PC-3 (cell line): ENCODE measurements at regions not wholly inside any gene's neighbourhood (a gene's known extent, or its start where the extent isn't known, plus 50 kb on each side); places are given as distances from the start of the nearest gene placed in this dataset.

Source experiments
- ATAC-seq: fragments of 200-7000 bp; cut with Tn5 transposase; 2 replicates; pipeline ENCODE4 v1.9.1; 2020; ENCODE audit warnings: mild to moderate bottlenecking, moderate library complexity
- BruUV-seq: library from RNA; stranded (reverse); fragments of 400-500 nt; replicated peaks from 2 replicates; lab custom pipeline; 2021; lab: Mats Ljungman, UMichigan
- CTCF ChIA-PET: fragments of 300-600 bp; sonication (Branson Sonifier 250); formaldehyde crosslinking; loops from one replicate; lab custom pipeline; 2022; ENCODE audit warnings: antibody characterized with exemption; lab: Charles Lee
- POLR2A ChIA-PET: fragments of 300-600 bp; sonication (Branson Sonifier 250); formaldehyde crosslinking; loops from one replicate; lab custom pipeline; 2022; ENCODE audit warnings: antibody characterized with exemption; ENCODE audit not compliant: unreplicated experiment; lab: Charles Lee
- DNase-seq: peaks from one replicate; pipeline ENCODE4 v3.0.0-alpha.2; 2015
- H2AFZ ChIP-seq: fragments of 300-600 bp; sonication (generic); 2 replicates; pipeline ENCODE4 v1.6.0; 2016; ENCODE audit warnings: antibody characterized with exemption, low read length
- H3F3A ChIP-seq: fragments of 300-600 bp; sonication (generic); one replicate; pipeline ENCODE4 v1.6.0; 2017; ENCODE audit warnings: antibody characterized with exemption, low read length, control low read depth, mild to moderate bottlenecking; ENCODE audit not compliant: unreplicated experiment
- H3K27ac ChIP-seq: fragments of 300-600 bp; sonication (generic); 2 replicates; pipeline ENCODE4 v1.5.1; 2016; ENCODE audit warnings: mild to moderate bottlenecking, low read length
- H3K27me3 ChIP-seq: fragments of 300-600 bp; sonication (generic); 2 replicates; pipeline ENCODE4 v1.6.1; 2016; ENCODE audit warnings: low read length, mixed read lengths
- H3K36me3 ChIP-seq: fragments of 300-600 bp; sonication (generic); 2 replicates; pipeline ENCODE4 v1.6.1; 2016; ENCODE audit warnings: low read depth, mixed run types, low read length, mixed read lengths
- H3K4me1 ChIP-seq: fragments of 300-600 bp; sonication (generic); 2 replicates; pipeline ENCODE4 v1.5.1; 2016; ENCODE audit warnings: low read length; ENCODE audit not compliant: insufficient read depth
- H3K4me2 ChIP-seq: fragments of 300-600 bp; sonication (generic); 2 replicates; pipeline ENCODE4 v1.6.0; 2016; ENCODE audit warnings: low read length
- H3K4me3 ChIP-seq: fragments of 300-600 bp; sonication (generic); 2 replicates; pipeline ENCODE4 v1.5.1; 2016; ENCODE audit warnings: mild to moderate bottlenecking, low read length, mixed read lengths
- H3K79me2 ChIP-seq: fragments of 300-600 bp; sonication (generic); 2 replicates; pipeline ENCODE4 v1.6.1; 2017; ENCODE audit warnings: low read length, mixed read lengths
- H3K9ac ChIP-seq: fragments of 300-600 bp; sonication (generic); 2 replicates; pipeline ENCODE4 v1.6.0; 2016; ENCODE audit warnings: mild to moderate bottlenecking, low read length
- H3K9me2 ChIP-seq: fragments of 300-600 bp; sonication (generic); replicated peaks from 2 replicates; pipeline ENCODE4 v1.6.1; 2016; ENCODE audit warnings: mixed run types, low read length, mixed read lengths
- H3K9me3 ChIP-seq: fragments of 300-600 bp; sonication (generic); 2 replicates; pipeline ENCODE4 v1.6.1; 2016; ENCODE audit warnings: low read length, mixed read lengths
- H4K20me1 ChIP-seq: fragments of 300-600 bp; sonication (generic); 2 replicates; pipeline ENCODE4 v1.6.1; 2016; ENCODE audit warnings: low read length, mixed read lengths
- EZH2 ChIP-seq: fragments of 300-600 bp; sonication (generic); IDR thresholded peaks from one replicate; pipeline ENCODE4 v1.6.1; 2017; ENCODE audit warnings: antibody characterized with exemption, mild to moderate bottlenecking, low read length; ENCODE audit not compliant: unreplicated experiment
- EZH2phosphoT487 ChIP-seq: fragments of 300-600 bp; sonication (generic); IDR thresholded peaks from 2 replicates; pipeline ENCODE4 v1.6.1; 2018; ENCODE audit warnings: mild to moderate bottlenecking, antibody characterized with exemption, low read length, borderline replicate concordance
- intact Hi-C: fragments of 100-400 bp; cut with micrococcal nuclease; formaldehyde crosslinking; loops from 2 replicates; pipeline ENCODE4 v1.9.0; 2023
- TF ChIP-seq, protein P1 (sequence below): fragments of 300-600 bp; sonication (generic); conservative IDR thresholded peaks from 2 replicates; pipeline ENCODE4 v1.5.1; 2017; ENCODE audit warnings: antibody characterized with exemption, low read depth, mild to moderate bottlenecking, low read length

DNA sequence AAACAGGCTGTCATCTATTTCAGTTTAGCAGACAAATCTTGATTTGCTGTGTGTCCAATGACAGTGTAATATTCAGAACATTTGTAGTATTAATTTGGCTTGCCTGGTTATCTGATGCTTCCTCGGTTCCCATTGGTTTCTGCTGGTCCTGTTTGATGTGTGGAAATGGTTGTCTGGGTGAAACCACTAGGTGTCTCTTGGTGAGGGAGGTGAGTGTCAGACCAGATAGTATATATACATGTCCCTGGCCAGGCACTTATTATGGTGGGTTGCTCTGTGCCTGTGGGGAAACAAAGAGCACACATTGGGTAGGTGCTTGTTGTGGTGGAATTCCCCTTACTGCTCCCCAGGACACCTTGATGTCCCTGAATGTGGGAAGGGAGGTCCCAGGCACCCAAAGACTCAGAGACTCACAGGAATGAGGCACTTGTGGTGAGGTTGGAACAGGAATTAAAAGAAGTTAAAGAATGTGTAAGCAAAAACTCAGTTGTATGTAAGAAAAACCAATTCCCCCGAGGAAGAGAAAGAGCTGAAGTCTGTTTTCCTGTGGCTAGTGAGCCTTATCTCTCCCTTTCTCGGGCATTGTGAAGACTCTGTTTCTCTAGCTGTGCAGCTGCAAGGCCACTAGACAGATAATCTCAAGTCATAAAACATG is 1519.1 kb downstream of the BRINP3 start:
- H3K4me1 ChIP-seq = no peaks in the 10 kb centered on the region
- H3K27ac ChIP-seq = no peak overlapping the region
- no peaks in the 10 kb centered on the region for H3F3A ChIP-seq
- H3K36me3 ChIP-seq = no peaks in the 10 kb centered on the region
- no peak overlapping the region for H3K4me3 ChIP-seq
- H3K9me3 ChIP-seq = no peaks in the 10 kb centered on the region
- H3K4me2 ChIP-seq = no peak overlapping the region
- no peak for TF ChIP-seq EZH2
- TF ChIP-seq, protein P1, sequence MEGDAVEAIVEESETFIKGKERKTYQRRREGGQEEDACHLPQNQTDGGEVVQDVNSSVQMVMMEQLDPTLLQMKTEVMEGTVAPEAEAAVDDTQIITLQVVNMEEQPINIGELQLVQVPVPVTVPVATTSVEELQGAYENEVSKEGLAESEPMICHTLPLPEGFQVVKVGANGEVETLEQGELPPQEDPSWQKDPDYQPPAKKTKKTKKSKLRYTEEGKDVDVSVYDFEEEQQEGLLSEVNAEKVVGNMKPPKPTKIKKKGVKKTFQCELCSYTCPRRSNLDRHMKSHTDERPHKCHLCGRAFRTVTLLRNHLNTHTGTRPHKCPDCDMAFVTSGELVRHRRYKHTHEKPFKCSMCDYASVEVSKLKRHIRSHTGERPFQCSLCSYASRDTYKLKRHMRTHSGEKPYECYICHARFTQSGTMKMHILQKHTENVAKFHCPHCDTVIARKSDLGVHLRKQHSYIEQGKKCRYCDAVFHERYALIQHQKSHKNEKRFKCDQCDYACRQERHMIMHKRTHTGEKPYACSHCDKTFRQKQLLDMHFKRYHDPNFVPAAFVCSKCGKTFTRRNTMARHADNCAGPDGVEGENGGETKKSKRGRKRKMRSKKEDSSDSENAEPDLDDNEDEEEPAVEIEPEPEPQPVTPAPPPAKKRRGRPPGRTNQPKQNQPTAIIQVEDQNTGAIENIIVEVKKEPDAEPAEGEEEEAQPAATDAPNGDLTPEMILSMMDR = no peak
- no peak for TF ChIP-seq EZH2phosphoT487
- CTCF ChIA-PET = no interaction called here
- H3K9ac ChIP-seq = no peak overlapping the region
- H3K27me3 ChIP-seq = no peaks in the 10 kb centered on the region
- no peaks in the 10 kb centered on the region for H3K9me2 ChIP-seq
- DNase-seq (no peak), ATAC-seq (no peak)
- H3K79me2 ChIP-seq = no peaks in the 10 kb centered on the region
- H2AFZ ChIP-seq = no peak overlapping the region
- POLR2A ChIA-PET = no interaction called here
- H4K20me1 ChIP-seq = no peaks in the 10 kb centered on the region
- no TSS peak for BruUV-seq
- intact Hi-C loops = no loop called here

DNA sequence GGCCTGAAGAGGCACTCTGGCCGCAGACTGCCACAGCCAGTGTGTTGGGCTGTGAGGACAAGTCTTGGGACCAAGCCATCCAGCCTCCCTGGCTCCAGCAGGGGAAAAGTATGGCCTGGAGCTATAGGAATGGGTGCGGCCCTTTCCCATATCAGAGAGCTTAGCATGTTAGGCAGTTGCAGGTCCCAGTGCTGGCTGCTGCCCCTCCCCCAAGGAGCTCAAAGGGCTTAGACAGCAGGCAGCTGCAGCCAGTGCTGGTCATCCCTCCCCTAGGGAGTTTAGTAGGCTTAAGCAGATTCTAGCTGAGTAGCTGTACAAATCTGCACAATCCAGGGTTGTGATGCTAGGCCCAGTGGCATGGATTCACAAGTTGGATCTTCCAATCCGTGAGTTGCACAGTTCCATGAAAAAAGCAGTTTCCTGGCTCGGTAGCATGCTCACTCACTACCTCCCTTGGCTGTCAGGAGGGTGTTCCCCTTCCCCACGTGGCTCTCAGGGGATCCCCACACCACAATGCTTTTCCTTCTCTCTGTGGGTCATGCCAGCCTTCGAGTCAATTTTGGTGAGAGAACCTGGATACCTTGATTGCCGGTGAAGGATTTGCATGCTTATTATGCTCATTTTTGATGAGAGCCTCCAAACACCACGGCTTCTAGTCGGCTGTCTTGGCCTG is 1490.8 kb downstream of the BRINP3 start:
- CTCF ChIA-PET = no interaction called here

More for the DNA sequence above, 1490.8 kb downstream of the BRINP3 start:
- intact Hi-C loops = no loop called here
- no peaks in the 10 kb centered on the region for H3K4me1 ChIP-seq
- H3F3A ChIP-seq = no peaks in the 10 kb centered on the region
- H3K27ac ChIP-seq = no peak overlapping the region
- H3K27me3 ChIP-seq = no peaks in the 10 kb centered on the region
- POLR2A ChIA-PET = no interaction called here
- ATAC-seq = no peak
- no peak overlapping the region for H3K9ac ChIP-seq
- DNase-seq = no peak
- H3K4me3 ChIP-seq = no peak overlapping the region
- no TSS peak for BruUV-seq
- H3K4me2 ChIP-seq = no peak overlapping the region
- no peaks in the 10 kb centered on the region for H4K20me1 ChIP-seq
- TF ChIP-seq EZH2phosphoT487 (no peak), EZH2 (no peak)
- TF ChIP-seq, protein P1 = no peak
- no peaks in the 10 kb centered on the region for H3K36me3 ChIP-seq
- no peaks in the 10 kb centered on the region for H3K79me2 ChIP-seq
- H3K9me2 ChIP-seq = no peaks in the 10 kb centered on the region
- H2AFZ ChIP-seq = no peak overlapping the region
- no peaks in the 10 kb centered on the region for H3K9me3 ChIP-seq
